CD4-positive, alpha-beta T cell treated with Interleukin-6 at 100 ng/mL for 8 hours (primary cell): ENCODE measurements at regions not wholly inside any gene's neighbourhood (a gene's known extent, or its start where the extent isn't known, plus 50 kb on each side); places are given as distances from the start of the nearest gene placed in this dataset.

Experiments used
- DNase-seq: peaks from one replicate; pipeline ENCODE4 v3.0.0-alpha.2; 2020; ENCODE audit warnings: mixed read lengths, low spot score

GRCh38 chr13:105307776-105308175, 1227.7 kb downstream of the EFNB2 start:
- DNase-seq, result no peak

DNA sequence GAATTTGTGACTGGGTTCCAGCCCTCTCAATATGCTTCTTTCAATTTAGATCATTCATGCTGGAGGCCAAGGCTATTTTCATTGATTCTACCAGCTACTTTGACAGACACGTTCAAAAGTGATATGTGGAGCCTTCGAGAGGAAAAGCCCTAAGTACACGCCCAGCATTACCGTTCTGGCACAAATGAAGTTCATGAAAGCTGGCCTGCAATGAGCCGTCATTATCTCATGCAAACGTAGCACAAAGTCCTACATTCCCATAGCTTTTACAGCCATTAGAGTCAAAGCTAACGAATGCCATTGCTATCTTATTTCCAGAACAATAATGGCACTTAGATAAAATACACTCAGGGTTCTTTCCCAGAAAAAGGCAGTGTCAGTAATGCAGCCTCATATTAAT, 1237.6 kb downstream of the EFNB2 start:
- DNase-seq, result no peak

GRCh38 chr13:105291987-105292386, 1243.5 kb downstream of the EFNB2 start:
- no peak for DNase-seq

GRCh38 chr13:105290596-105290995, 1244.9 kb downstream of the EFNB2 start:
- no peak for DNase-seq

DNA sequence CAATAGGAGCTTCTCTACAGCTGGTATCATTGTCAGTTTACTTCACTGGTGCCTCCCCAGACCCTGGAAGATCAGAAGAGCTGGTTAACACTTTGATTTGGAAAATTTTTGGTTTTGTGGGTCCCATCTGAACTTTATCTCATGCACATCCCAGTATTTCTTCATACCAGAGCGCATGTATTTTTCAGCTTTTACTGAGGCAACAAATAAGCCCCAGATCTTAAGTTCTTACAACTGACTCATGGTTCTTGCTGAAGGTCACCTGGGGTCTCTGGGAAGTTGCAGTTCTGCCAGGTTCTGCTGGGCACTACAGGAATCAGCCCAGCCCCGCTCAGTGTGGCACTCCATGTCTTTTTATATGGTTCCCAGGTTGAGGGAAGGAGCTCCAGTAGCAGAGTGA, 1249.9 kb downstream of the EFNB2 start:
- DNase-seq, result no peak

DNA sequence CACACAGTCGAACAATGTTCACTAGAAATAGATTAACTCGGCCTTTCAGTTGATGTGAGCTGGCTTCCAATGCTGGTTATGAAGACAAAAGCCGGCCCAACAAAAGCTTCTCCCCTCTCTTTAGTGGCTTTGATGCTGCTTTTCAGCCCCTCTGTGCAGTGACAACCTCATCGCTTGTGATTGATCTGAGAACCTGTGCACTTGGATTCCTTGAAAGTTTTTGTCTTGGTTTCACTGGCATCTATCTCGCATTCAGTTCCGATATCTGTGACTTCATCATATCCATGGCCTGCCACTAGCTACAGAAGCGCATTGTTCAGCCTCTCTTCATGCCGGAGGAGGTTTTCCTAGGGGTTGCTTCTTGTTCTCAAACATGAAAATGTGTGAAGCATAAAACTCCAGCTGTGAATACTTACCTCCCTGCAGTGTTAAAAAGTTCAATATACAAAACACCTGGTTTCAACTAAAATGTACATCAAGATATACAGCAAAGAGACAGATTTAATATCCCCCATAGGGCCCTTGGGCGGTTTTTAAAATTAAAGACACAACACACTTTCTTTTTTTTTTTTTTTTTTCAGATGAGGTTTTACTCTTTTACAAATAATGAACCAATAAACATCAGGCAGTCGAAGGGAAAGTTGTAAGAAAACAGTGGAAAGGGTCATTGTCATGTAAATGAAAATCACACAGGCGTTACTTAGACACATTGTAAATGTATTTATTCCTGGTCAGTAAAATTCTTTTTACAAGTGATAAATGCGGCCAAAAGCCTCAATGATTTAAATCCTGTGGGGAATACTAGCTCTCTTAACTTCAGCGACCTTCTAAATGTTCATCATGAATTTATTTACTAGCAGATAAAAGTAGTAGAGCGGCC, 1252.8 kb downstream of the EFNB2 start:
- no peak for DNase-seq

- DNase-seq, result no peak
These were observed 1256.5 kb downstream of the EFNB2 start for GRCh38 chr13:105278943-105279381.

DNA sequence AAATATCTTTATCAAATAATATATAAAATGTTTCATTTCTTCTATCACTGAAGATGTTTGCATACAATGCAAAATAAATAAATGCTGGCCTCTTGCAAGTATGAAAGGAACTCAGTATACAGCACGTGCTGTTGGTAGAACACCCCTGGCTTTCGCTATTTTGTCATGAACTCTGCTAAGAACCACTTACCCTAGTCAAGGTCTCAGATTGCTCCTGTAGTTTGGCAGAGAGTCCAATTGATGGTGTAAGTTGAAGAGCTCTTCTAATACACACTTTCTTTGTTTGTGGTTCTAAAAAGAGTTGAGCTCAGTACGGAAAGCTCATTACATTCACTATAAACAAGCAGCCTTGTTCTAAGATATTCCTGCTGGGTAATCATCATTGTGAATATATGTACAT, 1258.9 kb downstream of the EFNB2 start:
- DNase-seq, result no peak

GRCh38 chr13:105273665-105274222, 1261.7 kb downstream of the EFNB2 start:
- DNase-seq, result no peak

- DNase-seq, result no peak
These were observed 1262.5 kb downstream of the EFNB2 start for GRCh38 chr13:105272660-105273631.

- no peak for DNase-seq
These were observed 1268.8 kb downstream of the EFNB2 start for GRCh38 chr13:105266615-105267014.

- DNase-seq, result no peak
These were observed 1272.9 kb downstream of the EFNB2 start for GRCh38 chr13:105262579-105262978.

- DNase-seq, result no peak
These were observed 1276.0 kb downstream of the EFNB2 start for GRCh38 chr13:105259426-105259825.

GRCh38 chr13:105255472-105255871, 1280.0 kb downstream of the EFNB2 start:
- no peak for DNase-seq

- DNase-seq, result no peak
These were observed 1284.2 kb downstream of the EFNB2 start for GRCh38 chr13:105251293-105251692.

- no peak for DNase-seq
These were observed 1287.6 kb downstream of the EFNB2 start for GRCh38 chr13:105247830-105248229.

GRCh38 chr13:105240371-105240770, 1295.1 kb downstream of the EFNB2 start:
- DNase-seq, result no peak

GRCh38 chr13:105232439-105232838, 1303.0 kb downstream of the EFNB2 start:
- no peak for DNase-seq

DNA sequence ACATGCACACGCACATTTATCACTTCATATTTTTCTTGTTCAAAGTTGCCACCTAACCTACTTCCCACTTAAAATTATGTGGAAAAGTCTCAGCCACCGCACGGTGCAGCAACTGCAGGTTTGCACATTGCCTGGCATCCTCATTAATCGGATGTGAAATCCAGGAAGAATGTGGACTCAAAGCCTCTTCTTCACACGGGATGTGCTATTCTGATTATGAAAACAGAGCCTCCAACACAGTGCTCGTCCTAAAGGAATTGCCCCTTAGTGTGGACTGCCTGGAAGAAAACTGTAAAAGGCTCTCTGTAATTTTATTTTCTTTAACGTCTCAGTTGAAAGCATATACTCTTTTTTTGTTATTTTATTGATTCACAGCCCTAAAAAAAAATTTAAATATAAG, 1303.5 kb downstream of the EFNB2 start:
- DNase-seq, result no peak

- no peak for DNase-seq
These were observed 1303.9 kb downstream of the EFNB2 start for GRCh38 chr13:105231579-105231978.

DNA sequence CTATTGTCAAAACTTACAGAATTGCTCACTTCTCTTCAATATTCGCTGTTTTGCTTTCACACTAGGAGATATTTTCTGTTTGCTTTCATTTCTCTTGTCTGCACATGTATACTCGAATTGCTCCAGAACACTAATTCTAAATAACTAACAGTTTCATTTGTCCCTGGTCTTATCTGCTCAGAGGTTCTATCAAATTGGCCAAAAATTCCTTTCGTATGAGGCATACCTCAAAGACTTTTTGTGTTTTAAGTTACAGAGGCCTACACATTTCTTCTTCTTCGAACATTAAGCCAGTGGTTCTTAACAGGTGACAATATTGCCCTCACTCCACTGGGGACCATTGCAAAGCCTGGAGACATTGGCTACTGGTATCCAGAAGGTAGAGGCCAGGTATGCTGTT, 1314.6 kb downstream of the EFNB2 start:
- no peak for DNase-seq

GRCh38 chr13:105220063-105220462, 1315.4 kb downstream of the EFNB2 start:
- no peak for DNase-seq
